22Rv1 (cell line): ENCODE measurements at regions not wholly inside any gene's neighbourhood (a gene's known extent, or its start where the extent isn't known, plus 50 kb on each side); places are given as distances from the start of the nearest gene placed in this dataset.

ENCODE experiments used
- H3K27ac ChIP-seq: fragments of 450-650 bp; 2 replicates; pipeline ENCODE4 v1.5.1; 2017
- CTCF ChIP-seq: fragments of 450-650 bp; IDR thresholded peaks from 2 replicates; pipeline ENCODE4 v1.5.1; 2017; ENCODE audit warnings: mild to moderate bottlenecking
- ZFX ChIP-seq: fragments of 450-650 bp; IDR thresholded peaks from 2 replicates; pipeline ENCODE4 v1.6.1; 2017; ENCODE audit warnings: antibody characterized with exemption, borderline replicate concordance

- H3K27ac ChIP-seq, result no peak overlapping the region
- TF ChIP-seq CTCF (no peak), ZFX (no peak)
These were observed 1423.0 kb upstream of the PIK3C3 start for GRCh38 chr18:40532046-40532445.

- TF ChIP-seq ZFX (no peak), CTCF (no peak)
- H3K27ac ChIP-seq, result no peak overlapping the region
These were observed 1424.0 kb upstream of the PIK3C3 start for GRCh38 chr18:40531051-40531450.

GRCh38 chr18:40529478-40529877 is 1425.6 kb upstream of the PIK3C3 start:
- no peak overlapping the region for H3K27ac ChIP-seq
- TF ChIP-seq ZFX, result no peak
- TF ChIP-seq CTCF, result peak; percentile 31; the same call in 1 of the 2 replicates

- no peak for TF ChIP-seq ZFX
- no peak for TF ChIP-seq CTCF
These were observed 1430.2 kb upstream of the PIK3C3 start for GRCh38 chr18:40524881-40525280.

GRCh38 chr18:40523287-40523686 is 1431.7 kb upstream of the PIK3C3 start:
- TF ChIP-seq ZFX (no peak), CTCF (no peak)
- no peak overlapping the region for H3K27ac ChIP-seq

More at GRCh38 chr18:40524881-40525280, 1430.2 kb upstream of the PIK3C3 start:
- H3K27ac ChIP-seq, result no peak overlapping the region

- TF ChIP-seq ZFX (no peak), CTCF (no peak)
- H3K27ac ChIP-seq, result no peak overlapping the region
These were observed 1454.0 kb upstream of the PIK3C3 start for GRCh38 chr18:40501026-40501425.

- TF ChIP-seq ZFX (no peak), CTCF (no peak)
These were observed 1460.4 kb upstream of the PIK3C3 start for GRCh38 chr18:40494603-40495002.

More at GRCh38 chr18:40494603-40495002, 1460.4 kb upstream of the PIK3C3 start:
- H3K27ac ChIP-seq, result no peak overlapping the region
